K562 (cell line): ENCODE measurements at regions not wholly inside any gene's neighbourhood (a gene's known extent, or its start where the extent isn't known, plus 50 kb on each side); places are given as distances from the start of the nearest gene placed in this dataset.

Experiments
- ATAC-seq: fragments of 200-7000 bp; cut with Tn5 transposase; 3 replicates; pipeline ENCODE4 v1.9.1; 2020; ENCODE audit warnings: moderate library complexity
- BruUV-seq: library from RNA; stranded (reverse); fragments of 400-500 nt; replicated peaks from 2 replicates; lab custom pipeline; 2021; lab: Mats Ljungman, UMichigan
- CTCF ChIA-PET: fragments of 300-600 bp; formaldehyde crosslinking; extraction: SDS; loops from one replicate; lab custom pipeline; 2021; ENCODE audit warnings: low intra/inter-chr PET ratio; lab: Yijun Ruan, JAX
- POLR2A ChIA-PET: fragments of 300-600, 350-650 bp; sonication (Branson Sonifier 250); formaldehyde crosslinking; extraction: SDS; loops from one replicate; lab custom pipeline; 2021; ENCODE audit warnings: antibody characterized with exemption, inconsistent platforms; lab: Yijun Ruan, JAX
- DNase-seq, 4 experiments: peaks; one replicate each; pipeline versions ENCODE4 v3.0.0 to v3.0.0-alpha.2; 2011 to 2018; ENCODE audit warnings: low spot score in 3 of 4, mixed read lengths in 3 of 4; ENCODE audit errors: extremely low read depth in 1 of 4
- FAIRE-seq: peaks from 2 replicates; lab custom pipeline; 2011; peaks lifted over from hg19 to GRCh38; lab: Jason Lieb, UNC
- H2AFZ ChIP-seq: 2 replicates; pipeline ENCODE4 v1.6.0; 2011; ENCODE audit warnings: low read depth, low read length, control low read depth, inconsistent platforms
- H3K27ac ChIP-seq: fragments of 200-600 bp; 3 replicates; pipeline ENCODE4 v1.8.0; 2011; ENCODE audit warnings: low read depth, mild to moderate bottlenecking, control low read depth, inconsistent platforms, low read length, moderate library complexity, mixed read lengths; ENCODE audit errors: extremely low read depth
- H3K27me3 ChIP-seq, 2 experiments: fragments of 300-600 bp in 1 of 2; 2 replicates in 1 of 2; 3 replicates in 1 of 2; pipeline versions ENCODE4 v1.6.0 to v1.8.0; 2011; ENCODE audit warnings: inconsistent platforms in 2 of 2, low read length in 2 of 2, mild to moderate bottlenecking in 1 of 2, mixed read lengths in 1 of 2, moderate library complexity in 1 of 2; ENCODE audit not compliant: control insufficient read depth in 2 of 2, insufficient read depth in 2 of 2
- H3K36me3 ChIP-seq: fragments of 300-600 bp; 3 replicates; pipeline ENCODE4 v1.8.0; 2011; ENCODE audit warnings: mild to moderate bottlenecking, low read length, inconsistent platforms; ENCODE audit not compliant: control insufficient read depth, insufficient read depth
- H3K4me1 ChIP-seq, 2 experiments: fragments of 200-600 bp in 1 of 2; replicated peaks in 1 of 2; 2 replicates in 1 of 2; 3 replicates in 1 of 2; pipeline versions ENCODE4 v1.5.1 to v1.8.0; 2011; ENCODE audit warnings: inconsistent platforms in 2 of 2, low read length in 2 of 2, mild to moderate bottlenecking in 1 of 2, mixed read lengths in 1 of 2, moderate library complexity in 1 of 2; ENCODE audit not compliant: control insufficient read depth in 2 of 2, insufficient read depth in 2 of 2
- H3K4me2 ChIP-seq: 2 replicates; pipeline ENCODE4 v1.6.1; 2011; ENCODE audit warnings: low read length, control low read depth, inconsistent platforms, mixed read lengths; ENCODE audit not compliant: insufficient read depth
- H3K4me3 ChIP-seq: fragments of 200-600 bp; sonication (generic), shearing (Covaris generic); 2 replicates; pipeline ENCODE4 v1.5.1; 2016; ENCODE audit warnings: control low read depth, inconsistent platforms
- H3K79me2 ChIP-seq: fragments of 200-600 bp; 3 replicates; pipeline ENCODE4 v1.8.0; 2011; ENCODE audit warnings: low read length, inconsistent platforms; ENCODE audit not compliant: control insufficient read depth, insufficient read depth
- H3K9ac ChIP-seq, 2 experiments: 2 replicates each; pipeline versions ENCODE4 v1.6.0 to v1.6.1; 2011; ENCODE audit warnings: low read depth in 2 of 2, low read length in 2 of 2, control low read depth in 1 of 2, inconsistent platforms in 1 of 2, mild to moderate bottlenecking in 1 of 2, mixed read lengths in 1 of 2; ENCODE audit not compliant: insufficient read depth in 1 of 2
- H3K9me1 ChIP-seq: one replicate; pipeline ENCODE4 v1.6.0; 2011; ENCODE audit warnings: inconsistent platforms, mild to moderate bottlenecking, low read length, moderate library complexity; ENCODE audit not compliant: control insufficient read depth, insufficient read depth
- H3K9me3 ChIP-seq: replicated peaks from 2 replicates; pipeline ENCODE4 v1.5.1; 2011; ENCODE audit warnings: low read depth, low read length, inconsistent platforms; ENCODE audit not compliant: control insufficient read depth, insufficient read depth
- H4K20me1 ChIP-seq: replicated peaks from 2 replicates; pipeline ENCODE4 v1.6.1; 2011; ENCODE audit warnings: low read length, inconsistent platforms, mixed read lengths; ENCODE audit not compliant: control insufficient read depth, insufficient read depth
- BRF2 ChIP-seq: IDR thresholded peaks from 3 replicates; pipeline ENCODE4 v1.6.1; 2011; ENCODE audit warnings: borderline replicate concordance, mild to moderate bottlenecking; ENCODE audit not compliant: insufficient read length, insufficient read depth
- E2F5 ChIP-seq: sonication (generic); formaldehyde crosslinking; IDR thresholded peaks from 2 replicates; pipeline ENCODE4 v1.8.0; 2022; ENCODE audit warnings: mild to moderate bottlenecking, missing genetic modification reagents
- NCOA1 ChIP-seq: fragments of 450-650 bp; IDR thresholded peaks from 2 replicates; pipeline ENCODE4 v1.6.1; 2016; ENCODE audit warnings: low read depth
- PHF21A ChIP-seq: fragments of 450-650 bp; IDR thresholded peaks from 2 replicates; pipeline ENCODE4 v1.6.1; 2017; ENCODE audit warnings: low read depth, borderline replicate concordance
- SMAD2 ChIP-seq: fragments of 150-350 bp; IDR thresholded peaks from 2 replicates; pipeline ENCODE4 v1.6.1; 2014; ENCODE audit warnings: low read depth, mild to moderate bottlenecking, low read length
- XRCC5 ChIP-seq: fragments of 200-400 bp; formaldehyde crosslinking; IDR thresholded peaks from 2 replicates; pipeline ENCODE4 v1.6.1; 2017; ENCODE audit warnings: low read depth, mild to moderate bottlenecking, low read length
- ZBTB26 ChIP-seq: fragments of 450-650 bp; formaldehyde crosslinking; IDR thresholded peaks from 2 replicates; pipeline ENCODE4 v1.4.0; 2022; ENCODE audit warnings: missing genetic modification characterization
- ZKSCAN3 ChIP-seq: fragments of 250-450 bp; sonication (Bioruptor Pico); IDR thresholded peaks from 2 replicates; pipeline ENCODE4 v1.4.0; 2020
- ZNF124 ChIP-seq: sonication (generic); formaldehyde crosslinking; IDR thresholded peaks from 2 replicates; pipeline ENCODE4 v1.8.1; 2022; ENCODE audit warnings: missing genetic modification reagents
- ZNF311 ChIP-seq: fragments of 250-450 bp; sonication (Bioruptor Pico); IDR thresholded peaks from 2 replicates; pipeline ENCODE4 v1.4.0; 2020; ENCODE audit warnings: mild to moderate bottlenecking, moderate library complexity
- ZNF436 ChIP-seq: fragments of 250-450, 450-650 bp; sonication (Bioruptor Pico); formaldehyde crosslinking; IDR thresholded peaks from 2 replicates; pipeline ENCODE4 v1.7.0; 2020; ENCODE audit warnings: mild to moderate bottlenecking
- ZNF445 ChIP-seq: fragments of 250-450 bp; sonication (Bioruptor Pico); IDR thresholded peaks from 2 replicates; pipeline ENCODE4 v1.4.0; 2020; ENCODE audit warnings: low read depth, mild to moderate bottlenecking, moderate library complexity
- ZNF764 ChIP-seq: fragments of 250-450 bp; sonication (Bioruptor Pico); IDR thresholded peaks from 2 replicates; pipeline ENCODE4 v1.4.0; 2020; ENCODE audit warnings: low read depth, mild to moderate bottlenecking, moderate library complexity
- WGBS: fragments of 100-300 bp; shearing (Covaris generic); methylation state at CpG from one replicate; pipeline ENCODE4 v1.1.6; 2016; ENCODE audit warnings: low coverage, mixed read lengths; ENCODE audit not compliant: insufficient coverage; ENCODE audit errors: missing lambda C conversion rate; 5-methylcytosine and 5-hydroxymethylcytosine counted together
- in situ Hi-C: fragments of 300-500 bp; cut with MboI; formaldehyde crosslinking; loops from 4 replicates; pipeline ENCODE4 v1.15.0; 2018; ENCODE audit warnings: inconsistent platforms, mixed read lengths
- intact Hi-C: fragments of 100-400 bp; cut with micrococcal nuclease; formaldehyde crosslinking; loops from 2 replicates; pipeline ENCODE4 v1.14.2; 2022

- no TSS peak for BruUV-seq
- intact Hi-C loops (no loop called here), in situ Hi-C loops (no loop called here)
- Histone ChIP-seq H3K4me3 (no peak overlapping the region), H3K36me3 (no peaks in the 10 kb centered on the region), H3K79me2 (no peaks in the 10 kb centered on the region), H3K4me2 (no peak overlapping the region), H3K27me3 (no peaks in the 10 kb centered on the region), H3K9me1 (no peaks in the 10 kb centered on the region), H3K27ac (no peak overlapping the region), H4K20me1 (no peaks in the 10 kb centered on the region), H3K9me3 (no peaks in the 10 kb centered on the region), H2AFZ (no peak overlapping the region), H3K9ac (no peak overlapping the region), H3K4me1 (no peaks in the 10 kb centered on the region)
- TF ChIP-seq ZNF764 (CRISPR knock-in tag) (no peak), ZNF311 (no peak), ZKSCAN3 (CRISPR knock-in tag) (no peak), ZNF445 (CRISPR knock-in tag) (no peak), ZNF436 (CRISPR knock-in tag) (no peak), XRCC5 (no peak)
- DNase-seq = no peak
- WGBS = 0% methylated on average over 4 of the region's 4 CpGs
- no peak for FAIRE-seq
- no peak for ATAC-seq
- CTCF ChIA-PET = no interaction called here
- POLR2A ChIA-PET = no interaction called here
Observed at GRCh38 chr14:86942936-86943335, 1050.0 kb downstream of the GALC start.

- Histone ChIP-seq H3K9me3 (no peaks in the 10 kb centered on the region), H3K9me1 (no peaks in the 10 kb centered on the region), H4K20me1 (no peaks in the 10 kb centered on the region), H3K79me2 (no peaks in the 10 kb centered on the region), H3K27me3 (no peaks in the 10 kb centered on the region), H3K4me2 (no peak overlapping the region), H3K36me3 (no peaks in the 10 kb centered on the region), H2AFZ (no peak overlapping the region), H3K4me1 (no peaks in the 10 kb centered on the region), H3K9ac (no peak overlapping the region), H3K4me3 (no peak overlapping the region), H3K27ac (no peak overlapping the region)
- intact Hi-C loops (no loop called here), in situ Hi-C loops (no loop called here)
- CTCF ChIA-PET = no interaction called here
- FAIRE-seq (no peak), DNase-seq (no peak), ATAC-seq (no peak)
- WGBS = 0% methylated on average over 2 of the region's 2 CpGs
- no TSS peak for BruUV-seq
- POLR2A ChIA-PET = no interaction called here
- TF ChIP-seq BRF2 (no peak), ZBTB26 (no peak), SMAD2 (no peak), E2F5 (CRISPR knock-in tag) (no peak), NCOA1 (no peak), ZNF124 (CRISPR knock-in tag) (no peak), PHF21A (no peak)
Observed at GRCh38 chr14:86940106-86940505, 1052.9 kb downstream of the GALC start.
